HCT116 (cell line): ENCODE measurements at regions not wholly inside any gene's neighbourhood (a gene's known extent, or its start where the extent isn't known, plus 50 kb on each side); places are given as distances from the start of the nearest gene placed in this dataset.

Experiments
- ATAC-seq: fragments of 200-7000 bp; cut with Tn5 transposase; 2 replicates; pipeline ENCODE4 v1.9.1; 2020; ENCODE audit warnings: mild to moderate bottlenecking, moderate library complexity
- BruUV-seq: library from RNA; stranded (reverse); fragments of 400-500 nt; replicated peaks from 2 replicates; lab custom pipeline; 2021; lab: Mats Ljungman, UMichigan
- CTCF ChIA-PET: fragments of 300-600 bp; sonication (Branson Sonifier 250); formaldehyde crosslinking; loops from one replicate; lab custom pipeline; 2021; ENCODE audit warnings: antibody characterized with exemption; lab: Charles Lee
- POLR2A ChIA-PET: fragments of 300-600, 350-600 bp; sonication (Branson Sonifier 250); formaldehyde crosslinking; loops from one replicate; lab custom pipeline; 2021; ENCODE audit warnings: antibody characterized with exemption; lab: Charles Lee
- RAD21 ChIA-PET, 2 experiments: fragments of 300-600 bp; sonication (Branson Sonifier 250); formaldehyde crosslinking; loops; one replicate each; lab custom pipeline; 2023; ENCODE audit warnings: low total read pairs in 2 of 2; ENCODE audit not compliant: uncharacterized antibody in 2 of 2, unreplicated experiment in 2 of 2, low non-redundant PET in 1 of 2; lab: Charles Lee
- DNase-seq: peaks from one replicate; pipeline ENCODE4 v3.0.0-alpha.2; 2010; ENCODE audit warnings: low read depth, low spot score
- H2AFZ ChIP-seq: fragments of 200-600 bp; shearing (Covaris generic), sonication (generic); 2 replicates; pipeline ENCODE4 v1.6.1; 2017; ENCODE audit warnings: low read depth, mixed run types, mixed read lengths, antibody characterized with exemption, low read length; ENCODE audit not compliant: poor library complexity, severe bottlenecking
- H3K27ac ChIP-seq: 2 replicates; pipeline ENCODE4 v1.5.1; 2012; ENCODE audit warnings: low read depth, low read length
- H3K27me3 ChIP-seq: fragments of 200-600 bp; sonication (generic); 2 replicates; pipeline ENCODE4 v1.6.1; 2016; ENCODE audit warnings: mixed run types, low read length, mixed read lengths; ENCODE audit not compliant: insufficient read depth
- H3K36me3 ChIP-seq, 2 experiments: fragments of 200-500 bp in 1 of 2; fragments of 200-600 bp in 1 of 2; sonication (Bioruptor generic) in 1 of 2; sonication (generic) in 1 of 2; 2 replicates each; pipeline versions ENCODE4 v1.5.1 to v1.6.1; 2014 to 2016; ENCODE audit warnings: low read length in 2 of 2, inconsistent platforms in 1 of 2, mixed read lengths in 1 of 2, mixed run types in 1 of 2; ENCODE audit not compliant: insufficient read depth in 2 of 2, control insufficient read depth in 1 of 2
- H3K4me1 ChIP-seq, 2 experiments: fragments of 200-600 bp in 1 of 2; sonication (generic) in 1 of 2; 2 replicates each; pipeline versions ENCODE4 v1.5.1 to v1.6.1; 2012 to 2017; ENCODE audit warnings: low read length in 2 of 2, inconsistent platforms in 1 of 2, mild to moderate bottlenecking in 1 of 2, mixed read lengths in 1 of 2, mixed run types in 1 of 2, moderate library complexity in 1 of 2; ENCODE audit not compliant: insufficient read depth in 2 of 2, control insufficient read depth in 1 of 2
- H3K4me2 ChIP-seq: fragments of 200-600 bp; sonication (generic); 2 replicates; pipeline ENCODE4 v1.6.1; 2017; ENCODE audit warnings: mixed run types, low read length, mixed read lengths
- H3K4me3 ChIP-seq, 2 experiments: fragments of 200-600 bp in 1 of 2; sonication (generic) in 1 of 2; replicated peaks in 1 of 2; 2 replicates each; pipeline ENCODE4 v1.5.1; 2011 to 2016; ENCODE audit warnings: low read length in 2 of 2, control low read depth in 1 of 2, low read depth in 1 of 2, mild to moderate bottlenecking in 1 of 2, mixed read lengths in 1 of 2, mixed run types in 1 of 2
- H3K79me2 ChIP-seq: fragments of 200-600 bp; sonication (generic); 2 replicates; pipeline ENCODE4 v1.6.1; 2017; ENCODE audit warnings: mild to moderate bottlenecking, mixed run types, low read length, moderate library complexity, mixed read lengths; ENCODE audit not compliant: insufficient read depth
- H3K9ac ChIP-seq: fragments of 200-600 bp; sonication (generic); 2 replicates; pipeline ENCODE4 v1.6.1; 2016; ENCODE audit warnings: low read length, mixed read lengths
- H3K9me2 ChIP-seq: fragments of 200-600 bp; sonication (generic), shearing (Covaris generic); 2 replicates; pipeline ENCODE4 v1.6.1; 2017; ENCODE audit warnings: mixed run types, mild to moderate bottlenecking, moderate library complexity; ENCODE audit not compliant: insufficient read depth
- H3K9me3 ChIP-seq, 2 experiments: fragments of 200-500 bp in 1 of 2; fragments of 200-600 bp in 1 of 2; sonication (Bioruptor generic) in 1 of 2; sonication (generic) in 1 of 2; 2 replicates each; pipeline ENCODE4 v1.6.1; 2014 to 2017; ENCODE audit warnings: low read length in 2 of 2, mixed read lengths in 2 of 2, inconsistent platforms in 1 of 2, low read depth in 1 of 2, mild to moderate bottlenecking in 1 of 2, mixed run types in 1 of 2, moderate library complexity in 1 of 2; ENCODE audit not compliant: control insufficient read depth in 1 of 2, insufficient read depth in 1 of 2
- H4K20me1 ChIP-seq: fragments of 200-600 bp; sonication (generic), shearing (Covaris generic); 2 replicates; pipeline ENCODE4 v1.6.1; 2017; ENCODE audit warnings: mixed run types, mild to moderate bottlenecking, moderate library complexity; ENCODE audit not compliant: insufficient read depth
- CBX3 ChIP-seq: IDR thresholded peaks from 2 replicates; pipeline ENCODE4 v1.6.1; 2012; ENCODE audit warnings: low read depth
- CEBPB ChIP-seq: IDR thresholded peaks from 2 replicates; pipeline ENCODE4 v1.6.1; 2012; ENCODE audit warnings: low read depth
- EGR1 ChIP-seq: IDR thresholded peaks from 2 replicates; pipeline ENCODE4 v1.6.1; 2012; ENCODE audit warnings: low read depth
- ELF1 ChIP-seq: IDR thresholded peaks from 2 replicates; pipeline ENCODE4 v1.6.1; 2012; ENCODE audit warnings: low read depth, borderline replicate concordance
- EZH2 ChIP-seq: fragments of 200-600 bp; sonication (generic); IDR thresholded peaks from 2 replicates; pipeline ENCODE4 v1.6.1; 2017; ENCODE audit warnings: antibody characterized with exemption, mixed run types
- EZH2phosphoT487 ChIP-seq: fragments of 200-600 bp; IDR thresholded peaks from 2 replicates; pipeline ENCODE4 v1.6.1; 2018; ENCODE audit warnings: antibody characterized with exemption, borderline replicate concordance
- FOSL1 ChIP-seq: IDR thresholded peaks from 2 replicates; pipeline ENCODE4 v1.6.1; 2012; ENCODE audit warnings: low read depth
- JUND ChIP-seq: IDR thresholded peaks from 2 replicates; pipeline ENCODE4 v1.6.1; 2012
- POLR2A ChIP-seq: IDR thresholded peaks from 2 replicates; pipeline ENCODE4 v1.7.0; 2011; ENCODE audit warnings: borderline replicate concordance; ENCODE audit not compliant: insufficient read depth, insufficient read length; ENCODE audit errors: extremely low read depth
- POLR2AphosphoS5 ChIP-seq: IDR thresholded peaks from 2 replicates; pipeline ENCODE4 v1.6.1; 2011; ENCODE audit warnings: mild to moderate bottlenecking, low read depth, low read length, moderate library complexity
- RAD21 ChIP-seq: IDR thresholded peaks from 2 replicates; pipeline ENCODE4 v1.6.1; 2012; ENCODE audit warnings: low read depth, mild to moderate bottlenecking
- SIN3A ChIP-seq: IDR thresholded peaks from 2 replicates; pipeline ENCODE4 v1.6.1; 2012; ENCODE audit warnings: low read depth
- SP1 ChIP-seq: IDR thresholded peaks from 2 replicates; pipeline ENCODE4 v1.6.1; 2012; ENCODE audit warnings: low read depth
- YY1 ChIP-seq: IDR thresholded peaks from 2 replicates; pipeline ENCODE4 v1.6.1; 2011; ENCODE audit warnings: low read length, low read depth, moderate library complexity, mild to moderate bottlenecking; ENCODE audit not compliant: insufficient replicate concordance; ENCODE audit errors: extremely low read depth
- intact Hi-C: fragments of 100-400 bp; cut with micrococcal nuclease; formaldehyde crosslinking; loops from 2 replicates; pipeline ENCODE4 v1.10.0; 2022
- TF ChIP-seq, protein P1 (sequence below): IDR thresholded peaks from 2 replicates; pipeline ENCODE4 v1.6.1; 2012; ENCODE audit warnings: low read depth

DNA sequence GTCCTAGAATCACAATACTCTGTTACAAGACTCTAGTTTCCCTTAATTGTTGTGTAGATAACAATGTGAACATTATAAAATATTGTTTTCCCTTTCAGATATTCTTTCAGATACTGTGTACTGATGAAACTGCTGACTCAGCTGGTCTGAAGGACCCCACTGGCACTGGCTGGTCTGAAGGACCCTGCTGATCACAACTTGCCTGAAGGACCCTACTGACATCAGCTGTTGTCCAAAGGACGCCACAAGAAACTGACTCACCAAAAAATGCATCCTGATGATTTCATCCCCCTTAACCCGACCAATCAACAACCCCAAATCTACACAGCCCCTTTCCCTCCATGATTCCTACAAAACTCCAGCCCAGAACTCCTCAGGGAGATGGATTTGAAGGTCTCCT, 258.8 kb upstream of the GNPDA2 start:
- RAD21 ChIA-PET = no interaction called here
- H4K20me1 ChIP-seq = no peaks in the 10 kb centered on the region
- intact Hi-C loops = no loop called here
- H3K4me3 ChIP-seq = no peak overlapping the region
- peaks cover 0 to 30% of the 10 kb centered on the region in 2 experiments; a peak in 2 of 4 replicates for H3K9me3 ChIP-seq
- no peaks in the 10 kb centered on the region for H3K36me3 ChIP-seq
- no peaks in the 10 kb centered on the region for H3K4me1 ChIP-seq
- H3K9me2 ChIP-seq = no peaks in the 10 kb centered on the region
- POLR2A ChIA-PET = no interaction called here
- no peak overlapping the region for H3K27ac ChIP-seq
- no peak for ATAC-seq
- DNase-seq = no peak
- no peak overlapping the region for H3K4me2 ChIP-seq
- BruUV-seq = no TSS peak
- H3K9ac ChIP-seq = no peak overlapping the region
- H2AFZ ChIP-seq = no peak overlapping the region
- no peaks in the 10 kb centered on the region for H3K27me3 ChIP-seq
- CTCF ChIA-PET = no interaction called here
- H3K79me2 ChIP-seq = no peaks in the 10 kb centered on the region
- TF ChIP-seq EGR1 (no peak), POLR2A (no peak), POLR2AphosphoS5 (no peak), SIN3A (no peak), ELF1 (no peak), YY1 (no peak), SP1 (no peak)

DNA sequence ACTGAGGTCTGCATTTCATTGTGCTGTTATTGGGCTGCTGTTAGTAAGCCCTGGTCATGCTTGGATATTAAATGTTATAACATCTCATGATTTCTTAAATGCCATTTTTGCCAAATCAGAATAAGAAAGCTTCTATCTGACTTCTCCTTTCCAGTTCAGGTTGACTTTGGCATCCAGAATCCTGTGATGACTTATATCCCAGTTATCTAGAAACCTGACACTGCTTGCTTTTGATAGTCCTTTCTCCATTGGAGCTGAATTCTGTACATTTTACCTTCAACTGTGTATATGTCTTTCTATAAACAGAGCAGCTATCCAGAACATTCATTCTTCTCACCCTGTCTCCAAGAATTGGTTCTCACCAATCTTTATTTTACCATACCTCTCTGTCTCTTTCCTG, 257.7 kb upstream of the GNPDA2 start:
- Histone ChIP-seq H3K27me3 (no peaks in the 10 kb centered on the region), H3K4me1 (no peaks in the 10 kb centered on the region), H3K27ac (no peak overlapping the region), H3K79me2 (no peaks in the 10 kb centered on the region), H2AFZ (no peak overlapping the region), H3K4me3 (no peak overlapping the region), H3K9me2 (no peaks in the 10 kb centered on the region), H3K9me3 (peaks cover 0 to 31% of the 10 kb centered on the region in 2 experiments; a peak in 2 of 4 replicates), H3K9ac (no peak overlapping the region), H3K4me2 (no peak overlapping the region), H3K36me3 (no peaks in the 10 kb centered on the region), H4K20me1 (no peaks in the 10 kb centered on the region)
- ChIA-PET RAD21 (no interaction called here), CTCF (no interaction called here), POLR2A (no interaction called here)
- no TSS peak for BruUV-seq
- DNase-seq (no peak), ATAC-seq (no peak)
- TF ChIP-seq RAD21 (no peak), EGR1 (no peak), SP1 (no peak), FOSL1 (no peak), EZH2phosphoT487 (no peak), EZH2 (no peak), JUND (no peak), CEBPB (no peak), ELF1 (no peak), CBX3 (no peak), POLR2AphosphoS5 (no peak)
- TF ChIP-seq, protein P1, sequence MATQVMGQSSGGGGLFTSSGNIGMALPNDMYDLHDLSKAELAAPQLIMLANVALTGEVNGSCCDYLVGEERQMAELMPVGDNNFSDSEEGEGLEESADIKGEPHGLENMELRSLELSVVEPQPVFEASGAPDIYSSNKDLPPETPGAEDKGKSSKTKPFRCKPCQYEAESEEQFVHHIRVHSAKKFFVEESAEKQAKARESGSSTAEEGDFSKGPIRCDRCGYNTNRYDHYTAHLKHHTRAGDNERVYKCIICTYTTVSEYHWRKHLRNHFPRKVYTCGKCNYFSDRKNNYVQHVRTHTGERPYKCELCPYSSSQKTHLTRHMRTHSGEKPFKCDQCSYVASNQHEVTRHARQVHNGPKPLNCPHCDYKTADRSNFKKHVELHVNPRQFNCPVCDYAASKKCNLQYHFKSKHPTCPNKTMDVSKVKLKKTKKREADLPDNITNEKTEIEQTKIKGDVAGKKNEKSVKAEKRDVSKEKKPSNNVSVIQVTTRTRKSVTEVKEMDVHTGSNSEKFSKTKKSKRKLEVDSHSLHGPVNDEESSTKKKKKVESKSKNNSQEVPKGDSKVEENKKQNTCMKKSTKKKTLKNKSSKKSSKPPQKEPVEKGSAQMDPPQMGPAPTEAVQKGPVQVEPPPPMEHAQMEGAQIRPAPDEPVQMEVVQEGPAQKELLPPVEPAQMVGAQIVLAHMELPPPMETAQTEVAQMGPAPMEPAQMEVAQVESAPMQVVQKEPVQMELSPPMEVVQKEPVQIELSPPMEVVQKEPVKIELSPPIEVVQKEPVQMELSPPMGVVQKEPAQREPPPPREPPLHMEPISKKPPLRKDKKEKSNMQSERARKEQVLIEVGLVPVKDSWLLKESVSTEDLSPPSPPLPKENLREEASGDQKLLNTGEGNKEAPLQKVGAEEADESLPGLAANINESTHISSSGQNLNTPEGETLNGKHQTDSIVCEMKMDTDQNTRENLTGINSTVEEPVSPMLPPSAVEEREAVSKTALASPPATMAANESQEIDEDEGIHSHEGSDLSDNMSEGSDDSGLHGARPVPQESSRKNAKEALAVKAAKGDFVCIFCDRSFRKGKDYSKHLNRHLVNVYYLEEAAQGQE = no peak
- intact Hi-C loops = no loop called here
